ENCODE measurements at regions not wholly inside any gene's neighbourhood (a gene's known extent, or its start where the extent isn't known, plus 50 kb on each side); places are given as distances from the start of the nearest gene placed in this dataset.

- H3K27ac Mint-ChIP-seq = no peak overlapping the region
Observed at GRCh38 chr13:47186471-47186870, 289.6 kb upstream of the HTR2A start.

GRCh38 chr13:47184321-47184720 lies 287.5 kb upstream of the HTR2A start:
- no peak for DNase-seq (ENCODE audit: low spot score, unreplicated experiment)
- Mint-ChIP-seq H3K4me1 (ENCODE audit: low read depth) (peaks cover 4% of the 10 kb centered on the region), H3K9me3 (ENCODE audit: low read depth) (peaks cover 3% of the 10 kb centered on the region), H3K4me3 (ENCODE audit: low read depth) (no peak overlapping the region), H3K27me3 (no peaks in the 10 kb centered on the region), H3K27ac (no peak overlapping the region), H3K36me3 (ENCODE audit: insufficient read depth) (no peaks in the 10 kb centered on the region)
- no peak for TF ChIP-seq CTCF (IDR thresholded peaks at IDR 0.05; ENCODE audit: unreplicated experiment)

More at GRCh38 chr13:47186471-47186870, 289.6 kb upstream of the HTR2A start:
- H3K4me1 Mint-ChIP-seq (ENCODE audit: low read depth) = peaks cover 4% of the 10 kb centered on the region
- no peaks in the 10 kb centered on the region for H3K27me3 Mint-ChIP-seq
- H3K36me3 Mint-ChIP-seq (ENCODE audit: insufficient read depth) = no peaks in the 10 kb centered on the region
- H3K9me3 Mint-ChIP-seq (ENCODE audit: low read depth) = peaks cover 3% of the 10 kb centered on the region
- no peak overlapping the region for H3K4me3 Mint-ChIP-seq (ENCODE audit: low read depth)
- no peak for DNase-seq (ENCODE audit: low spot score, unreplicated experiment)
- no peak for TF ChIP-seq CTCF (IDR thresholded peaks at IDR 0.05; ENCODE audit: unreplicated experiment)

GRCh38 chr13:47179321-47179720 lies 282.5 kb upstream of the HTR2A start:
- no peaks in the 10 kb centered on the region for H3K4me1 Mint-ChIP-seq (ENCODE audit: low read depth)
- no peak for TF ChIP-seq CTCF (IDR thresholded peaks at IDR 0.05; ENCODE audit: unreplicated experiment)
- H3K27me3 Mint-ChIP-seq = no peaks in the 10 kb centered on the region
- no peaks in the 10 kb centered on the region for H3K9me3 Mint-ChIP-seq (ENCODE audit: low read depth)
- H3K27ac Mint-ChIP-seq = no peak overlapping the region
- no peaks in the 10 kb centered on the region for H3K36me3 Mint-ChIP-seq (ENCODE audit: insufficient read depth)
- no peak for DNase-seq (ENCODE audit: low spot score, unreplicated experiment)
- no peak overlapping the region for H3K4me3 Mint-ChIP-seq (ENCODE audit: low read depth)

GRCh38 chr13:47178090-47178950 lies 281.5 kb upstream of the HTR2A start:
- no peaks in the 10 kb centered on the region for H3K9me3 Mint-ChIP-seq (ENCODE audit: low read depth)
- DNase-seq (ENCODE audit: low spot score, unreplicated experiment) = no peak
- no peak overlapping the region for H3K27ac Mint-ChIP-seq
- TF ChIP-seq CTCF (IDR thresholded peaks at IDR 0.05; ENCODE audit: unreplicated experiment) = no peak
- no peaks in the 10 kb centered on the region for H3K4me1 Mint-ChIP-seq (ENCODE audit: low read depth)
- no peak overlapping the region for H3K4me3 Mint-ChIP-seq (ENCODE audit: low read depth)
- H3K36me3 Mint-ChIP-seq (ENCODE audit: insufficient read depth) = no peaks in the 10 kb centered on the region
- H3K27me3 Mint-ChIP-seq = no peaks in the 10 kb centered on the region

- Mint-ChIP-seq H3K9me3 (ENCODE audit: low read depth) (no peaks in the 10 kb centered on the region), H3K4me3 (ENCODE audit: low read depth) (no peak overlapping the region), H3K27me3 (no peaks in the 10 kb centered on the region), H3K27ac (no peak overlapping the region), H3K4me1 (ENCODE audit: low read depth) (no peaks in the 10 kb centered on the region), H3K36me3 (ENCODE audit: insufficient read depth) (no peaks in the 10 kb centered on the region)
- TF ChIP-seq CTCF (IDR thresholded peaks at IDR 0.05; ENCODE audit: unreplicated experiment) = no peak
- no peak for DNase-seq (ENCODE audit: low spot score, unreplicated experiment)
Observed at GRCh38 chr13:47175172-47175866, 278.5 kb upstream of the HTR2A start.
